HTR-8/SVneo (cell line): ENCODE measurements at regions not wholly inside any gene's neighbourhood (a gene's known extent, or its start where the extent isn't known, plus 50 kb on each side); places are given as distances from the start of the nearest gene placed in this dataset.

Experiments
- DNase-seq: peaks from one replicate; pipeline ENCODE4 v3.0.0; 2011; ENCODE audit warnings: low spot score, mixed read lengths; ENCODE audit not compliant: insufficient read length
- FAIRE-seq: peaks from 2 replicates; lab custom pipeline; 2011; peaks lifted over from hg19 to GRCh38; lab: Jason Lieb, UNC

- DNase-seq (no peak), FAIRE-seq (no peak)
Observed at GRCh38 chr1:106787520-106787919, 269.0 kb upstream of the PRMT6 start.

GRCh38 chr1:106789686-106790085, 266.8 kb upstream of the PRMT6 start:
- DNase-seq, result no peak
- no peak for FAIRE-seq

- FAIRE-seq (no peak), DNase-seq (no peak)
Observed at GRCh38 chr1:106791041-106791440, 265.4 kb upstream of the PRMT6 start.

GRCh38 chr1:106793651-106794050, 262.8 kb upstream of the PRMT6 start:
- no peak for DNase-seq
- no peak for FAIRE-seq

GRCh38 chr1:106798991-106799390, 257.5 kb upstream of the PRMT6 start:
- no peak for FAIRE-seq
- DNase-seq, result no peak

- FAIRE-seq (no peak), DNase-seq (no peak)
Observed at GRCh38 chr1:106802181-106802580, 254.3 kb upstream of the PRMT6 start.

GRCh38 chr1:106814418-106814817, 242.1 kb upstream of the PRMT6 start:
- DNase-seq (no peak), FAIRE-seq (no peak)

GRCh38 chr1:106817575-106817974, 238.9 kb upstream of the PRMT6 start:
- FAIRE-seq (no peak), DNase-seq (no peak)

GRCh38 chr1:106831511-106831910, 225.0 kb upstream of the PRMT6 start:
- DNase-seq (no peak), FAIRE-seq (no peak)

GRCh38 chr1:106836708-106837107, 219.8 kb upstream of the PRMT6 start:
- DNase-seq (no peak), FAIRE-seq (no peak)

GRCh38 chr1:106843518-106843917, 213.0 kb upstream of the PRMT6 start:
- DNase-seq (no peak), FAIRE-seq (no peak)

GRCh38 chr1:106846656-106847055, 209.8 kb upstream of the PRMT6 start:
- DNase-seq, result no peak
- no peak for FAIRE-seq

- no peak for FAIRE-seq
- DNase-seq, result no peak
Observed at GRCh38 chr1:106861110-106861509, 195.4 kb upstream of the PRMT6 start.

- FAIRE-seq (no peak), DNase-seq (no peak)
Observed at GRCh38 chr1:106868828-106869227, 187.6 kb upstream of the PRMT6 start.

- DNase-seq (no peak), FAIRE-seq (no peak)
Observed at GRCh38 chr1:106875622-106876021, 180.9 kb upstream of the PRMT6 start.

- DNase-seq (no peak), FAIRE-seq (no peak)
Observed at GRCh38 chr1:106876384-106876783, 180.1 kb upstream of the PRMT6 start.

GRCh38 chr1:106879538-106879937, 176.9 kb upstream of the PRMT6 start:
- FAIRE-seq, result no peak
- no peak for DNase-seq

- DNase-seq (no peak), FAIRE-seq (no peak)
Observed at GRCh38 chr1:106880226-106880625, 176.2 kb upstream of the PRMT6 start.

GRCh38 chr1:106883208-106883607, 173.3 kb upstream of the PRMT6 start:
- DNase-seq (no peak), FAIRE-seq (no peak)

GRCh38 chr1:106889059-106889458, 167.4 kb upstream of the PRMT6 start:
- FAIRE-seq (no peak), DNase-seq (no peak)

GRCh38 chr1:106889583-106889982, 166.9 kb upstream of the PRMT6 start:
- FAIRE-seq, result no peak
- no peak for DNase-seq

- FAIRE-seq (no peak), DNase-seq (no peak)
Observed at GRCh38 chr1:106897976-106898375, 158.5 kb upstream of the PRMT6 start.

- no peak for FAIRE-seq
- no peak for DNase-seq
Observed at GRCh38 chr1:106899644-106900043, 156.8 kb upstream of the PRMT6 start.
